HK-2 (cell line): ENCODE measurements at regions not wholly inside any gene's neighbourhood (a gene's known extent, or its start where the extent isn't known, plus 50 kb on each side); places are given as distances from the start of the nearest gene placed in this dataset.
"Not testable (repeated sequence)": the region's sequence is repeated elsewhere in the genome, so short reads cannot be mapped to it uniquely, and the experiment has no call there.

Experiments
- DNase-seq: peaks from one replicate; pipeline ENCODE4 v3.0.0-alpha.2; 2018; ENCODE audit not compliant: unreplicated experiment

DNA sequence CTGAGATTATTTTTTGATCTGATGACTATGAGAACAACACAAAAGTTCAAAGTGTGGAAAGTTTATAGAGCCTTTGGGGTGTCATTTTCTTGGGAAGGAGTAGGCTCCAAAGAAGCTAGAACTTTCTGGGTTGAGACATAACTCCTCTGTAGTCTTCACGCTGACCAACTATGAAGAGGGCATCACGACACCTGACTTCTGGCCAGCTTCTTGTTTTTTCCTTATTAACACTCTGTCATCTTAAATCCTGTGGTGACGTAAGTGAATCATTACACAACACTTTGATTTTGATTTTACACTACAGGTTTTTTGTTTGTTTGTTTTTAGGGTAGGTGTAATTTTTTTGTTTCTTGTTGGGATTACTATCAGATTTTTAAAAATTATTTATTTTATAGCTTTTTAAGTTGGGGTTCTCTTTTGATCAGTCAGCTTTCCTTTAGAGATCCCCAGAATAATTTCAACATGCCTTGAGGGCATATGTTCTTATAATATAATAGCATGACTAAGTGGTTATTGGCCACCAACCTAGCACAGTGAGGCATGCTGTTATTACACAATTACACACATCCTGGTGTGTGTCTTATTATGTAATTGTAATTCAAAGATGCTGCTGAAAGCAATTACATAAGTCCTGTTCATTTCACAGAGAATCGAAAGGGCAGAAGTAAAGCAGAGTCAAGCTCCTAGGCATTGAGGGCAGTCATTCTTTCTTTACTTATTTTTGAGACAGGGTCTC, 281.6 kb upstream of the NOTCH2NLA start:
- DNase-seq, result not testable (repeated sequence)

DNA sequence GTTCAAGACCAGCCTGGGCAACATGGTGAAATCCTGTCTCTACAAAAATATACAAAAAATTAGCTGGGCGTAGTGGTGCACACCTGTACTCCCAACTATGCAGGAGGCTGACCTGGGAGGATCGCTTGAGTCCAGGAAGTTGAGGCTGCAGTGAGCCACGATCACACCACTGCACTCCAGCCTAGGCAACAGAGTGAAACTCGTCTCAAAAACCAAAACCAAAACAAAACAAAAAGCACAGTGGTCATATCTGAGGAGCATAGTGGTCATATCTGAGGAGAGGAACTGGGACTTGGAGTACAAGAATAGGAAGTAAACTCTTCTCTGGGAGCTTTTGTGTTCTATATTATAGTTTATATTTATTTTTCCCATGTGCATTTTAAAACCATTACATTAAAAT, 275.3 kb upstream of the NOTCH2NLA start:
- DNase-seq, result not testable (repeated sequence)

DNA sequence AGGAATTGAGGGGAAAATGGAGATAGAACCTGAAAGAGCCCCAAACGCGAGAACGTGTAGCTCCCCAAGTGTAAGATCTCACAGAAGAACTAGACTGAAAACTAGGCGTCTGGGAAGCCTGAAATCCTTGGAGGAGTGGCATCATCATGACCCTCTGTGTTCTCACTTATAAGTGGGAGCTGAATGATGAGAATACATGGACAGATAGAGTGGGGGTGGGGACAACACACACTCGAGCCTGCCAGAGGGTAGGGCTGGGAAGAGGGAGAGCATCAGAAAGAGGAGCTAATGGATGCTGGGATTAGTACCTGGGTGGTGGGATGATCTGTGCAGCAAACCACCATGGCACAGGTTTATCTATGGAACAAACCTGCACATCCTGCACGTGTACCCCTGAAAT, 258.7 kb upstream of the NOTCH2NLA start:
- DNase-seq, result not testable (repeated sequence)

GRCh38 chr1:146487155-146487554, 258.3 kb upstream of the NOTCH2NLA start:
- DNase-seq, result not testable (repeated sequence)

DNA sequence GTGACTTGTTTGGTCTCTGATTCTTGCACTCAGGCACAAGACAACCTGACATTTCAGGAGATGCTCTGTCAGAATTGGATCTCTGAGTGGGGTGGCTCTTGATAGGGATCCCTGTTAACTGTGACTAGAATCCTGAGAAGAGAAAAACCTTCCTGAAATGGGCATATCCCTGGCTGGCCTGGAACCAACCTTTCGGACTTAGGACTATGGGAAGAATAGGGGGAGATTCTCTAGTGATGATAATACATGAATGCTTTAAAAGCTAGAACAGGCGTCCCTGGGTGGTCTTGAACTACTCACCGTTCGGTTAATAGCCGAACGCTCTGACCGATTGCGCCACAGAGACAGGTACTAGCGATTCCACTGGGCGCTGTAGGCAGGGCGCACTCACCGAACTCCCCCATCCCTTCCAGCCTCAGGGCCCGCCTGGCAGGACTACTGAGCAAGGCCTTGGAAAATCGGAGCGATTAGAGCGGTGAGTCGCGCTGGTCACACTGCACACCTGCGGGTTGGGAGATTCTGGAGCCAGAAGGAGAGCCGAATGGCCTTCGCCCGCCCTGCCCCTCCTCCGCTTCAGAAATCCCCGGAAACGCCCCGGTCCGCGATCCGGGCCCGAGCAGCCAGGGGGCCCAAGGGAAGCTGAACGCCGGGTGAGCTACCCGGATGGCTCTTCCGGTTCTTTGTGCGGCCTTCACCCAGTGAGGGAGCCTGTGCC, 257.6 kb upstream of the NOTCH2NLA start:
- DNase-seq, result peak; percentile 42

DNA sequence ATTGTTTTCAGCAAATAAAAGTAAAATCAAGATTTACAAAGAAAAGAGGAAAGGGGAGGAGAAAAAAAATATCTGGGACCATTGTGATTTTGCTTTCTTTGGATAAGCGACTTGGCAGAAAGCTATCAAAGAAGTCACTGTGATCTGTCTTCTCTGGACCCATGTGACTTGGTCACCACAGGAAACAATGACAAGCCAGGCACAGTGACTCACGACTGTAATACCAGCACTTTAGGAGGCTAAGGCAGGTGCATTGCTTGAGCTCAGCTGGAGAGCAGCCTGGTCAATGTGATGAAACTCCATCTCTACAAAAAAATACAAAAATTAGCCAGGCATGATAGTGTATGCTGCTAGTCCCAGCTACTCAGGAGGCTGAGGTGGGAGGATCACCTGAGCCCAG, 255.4 kb upstream of the NOTCH2NLA start:
- DNase-seq, result not testable (repeated sequence)

GRCh38 chr1:146479188-146479587, 250.4 kb upstream of the NOTCH2NLA start:
- not testable (repeated sequence) for DNase-seq

- DNase-seq, result peak; percentile 1
These were observed 249.4 kb upstream of the NOTCH2NLA start for GRCh38 chr1:146478125-146478720.

DNA sequence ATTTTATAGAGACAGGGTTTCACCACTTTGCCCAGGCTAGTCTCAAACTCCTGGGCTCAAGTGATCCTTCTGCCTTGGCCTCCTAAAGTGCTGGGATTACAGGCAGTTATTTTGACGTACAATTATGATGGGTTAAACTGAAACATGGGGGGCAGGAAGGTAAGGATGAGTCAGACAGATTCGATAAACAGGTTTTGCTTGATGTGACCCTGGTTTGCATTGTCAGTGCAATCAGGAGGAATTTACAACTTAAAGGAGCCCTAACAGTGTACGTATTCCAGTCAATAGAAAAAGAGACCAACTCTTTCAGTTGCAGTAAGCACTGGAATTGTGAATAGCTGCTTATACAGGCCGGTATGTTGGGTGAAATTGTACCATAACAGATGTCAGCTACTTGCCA, 246.3 kb upstream of the NOTCH2NLA start:
- DNase-seq, result not testable (repeated sequence)

GRCh38 chr1:146474216-146474615, 245.4 kb upstream of the NOTCH2NLA start:
- not testable (repeated sequence) for DNase-seq

- DNase-seq, result peak; percentile 65
These were observed 243.5 kb upstream of the NOTCH2NLA start for GRCh38 chr1:146472192-146472861.

- not testable (repeated sequence) for DNase-seq
These were observed 231.1 kb upstream of the NOTCH2NLA start for GRCh38 chr1:146459939-146460338.

- DNase-seq, result not testable (repeated sequence)
These were observed 230.5 kb upstream of the NOTCH2NLA start for GRCh38 chr1:146459308-146459707.

- DNase-seq, result not testable (repeated sequence)
These were observed 220.0 kb upstream of the NOTCH2NLA start for GRCh38 chr1:146448877-146449246.

DNA sequence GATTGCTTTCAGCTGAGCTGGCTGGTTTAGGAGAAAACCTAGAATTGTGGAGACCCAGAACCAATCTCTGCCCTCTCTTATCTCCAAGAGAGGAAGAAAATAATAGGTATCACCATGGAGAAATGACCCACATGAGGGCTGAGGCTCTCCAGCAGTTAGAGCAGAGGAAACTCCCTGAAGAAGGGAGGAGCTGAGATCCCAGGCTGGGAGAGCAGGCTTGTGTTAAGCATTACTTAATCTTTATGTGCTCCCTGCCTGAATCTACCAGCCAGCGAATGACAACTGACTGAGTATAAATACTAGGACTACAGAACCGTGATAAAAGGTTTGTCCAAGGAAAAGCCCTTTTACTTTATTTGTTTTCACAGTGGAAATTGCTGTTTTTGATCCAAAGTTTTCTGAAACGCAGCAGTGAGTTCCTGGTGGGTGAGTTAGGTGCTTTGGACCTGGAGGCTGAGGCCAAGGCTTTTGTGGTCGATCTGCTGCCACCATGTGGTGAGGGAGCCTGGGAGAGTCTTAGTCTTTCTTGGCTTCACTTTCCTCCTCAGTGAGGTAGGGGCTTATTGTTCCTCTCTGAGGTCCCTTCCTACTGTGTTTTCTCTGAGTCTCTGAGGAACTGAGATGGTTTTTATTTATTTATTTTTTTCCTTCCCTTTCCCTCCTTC, 219.5 kb upstream of the NOTCH2NLA start:
- DNase-seq, result not testable (repeated sequence)

- DNase-seq, result peak; percentile 10
These were observed 215.0 kb upstream of the NOTCH2NLA start for GRCh38 chr1:146443871-146444222.

DNA sequence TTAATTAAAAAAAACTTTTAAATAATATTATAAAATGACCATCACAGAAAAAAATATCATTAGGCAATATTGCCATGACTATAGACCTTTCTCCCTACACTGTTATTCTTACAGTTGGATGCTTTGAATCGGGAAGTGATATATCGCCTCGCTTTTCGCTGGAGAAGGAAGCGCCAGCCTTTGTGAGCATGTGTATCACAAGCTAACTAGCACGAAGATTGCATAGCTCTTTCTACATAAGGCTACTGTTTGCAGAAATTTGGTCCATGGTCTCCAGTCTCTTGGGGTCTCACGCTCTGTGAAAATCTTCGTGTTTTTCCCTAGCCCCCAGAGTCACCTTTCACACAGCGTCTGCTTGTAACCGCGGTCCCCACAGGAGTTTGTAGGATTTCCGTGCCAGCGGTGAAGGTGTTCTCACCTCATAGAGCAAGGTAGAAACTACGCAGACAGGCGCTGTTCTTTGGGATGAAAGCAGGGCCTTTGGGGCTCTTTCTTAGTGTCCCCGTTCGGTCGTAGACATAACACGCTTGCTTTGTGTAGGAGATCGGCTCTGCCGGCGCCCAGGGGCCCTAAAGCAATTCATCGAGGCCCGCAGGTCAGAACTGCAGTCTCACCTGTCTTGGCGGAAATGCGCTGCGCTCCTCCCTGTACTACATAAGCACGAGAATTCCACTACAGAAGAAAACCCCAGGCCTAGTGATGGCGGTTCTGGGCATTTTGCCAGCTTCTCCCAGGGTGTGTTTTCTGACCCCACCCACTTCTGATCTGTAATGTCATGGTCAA, 214.5 kb upstream of the NOTCH2NLA start:
- DNase-seq, result not testable (repeated sequence)

GRCh38 chr1:146438543-146438942, 209.7 kb upstream of the NOTCH2NLA start:
- DNase-seq, result not testable (repeated sequence)

DNA sequence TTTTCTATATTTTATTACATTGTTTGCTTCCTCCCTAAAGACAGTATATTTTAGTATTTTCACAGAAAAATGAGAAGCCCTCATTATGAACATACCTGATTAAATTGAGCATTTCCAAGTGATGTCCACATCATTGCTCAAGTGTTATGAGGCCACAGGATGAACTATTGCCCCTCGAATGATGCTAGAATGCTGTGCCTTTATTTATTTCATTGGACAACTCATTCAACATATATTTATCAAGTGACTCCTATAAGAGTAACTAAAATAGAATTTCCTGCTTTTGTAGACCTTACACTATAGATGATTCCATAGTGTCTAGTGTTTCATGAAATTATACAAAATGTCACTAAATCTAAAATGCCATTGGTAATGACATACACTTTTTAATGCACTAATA, 187.8 kb upstream of the NOTCH2NLA start:
- not testable (repeated sequence) for DNase-seq

GRCh38 chr1:146415017-146415416, 186.2 kb upstream of the NOTCH2NLA start:
- DNase-seq, result not testable (repeated sequence)

DNA sequence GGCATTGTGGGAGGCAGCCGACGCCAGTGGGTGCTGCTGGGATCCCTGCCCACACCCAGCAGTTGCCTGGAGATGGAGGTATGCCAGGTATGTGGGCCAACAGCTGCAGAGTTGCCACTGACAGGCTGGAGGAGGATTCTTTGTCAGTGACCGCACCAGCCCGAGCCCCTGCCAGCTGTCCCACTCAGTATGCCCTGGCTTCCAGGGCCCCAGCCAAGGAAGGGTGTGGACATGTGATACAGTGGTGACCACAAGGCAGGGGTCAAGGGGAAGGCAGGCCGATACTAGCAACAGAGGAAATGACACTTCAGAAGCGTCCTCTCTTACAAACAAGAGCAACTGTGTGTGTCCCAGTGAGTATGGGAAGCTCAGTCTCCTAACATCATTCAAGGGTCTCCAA, 185.1 kb upstream of the NOTCH2NLA start:
- peak; percentile 18 for DNase-seq
